CD14-positive monocyte (primary cell): ENCODE measurements at regions not wholly inside any gene's neighbourhood (a gene's known extent, or its start where the extent isn't known, plus 50 kb on each side); places are given as distances from the start of the nearest gene placed in this dataset.

ENCODE experiments used
- DNase-seq, 3 donors: peaks; one replicate each; pipeline ENCODE4 v3.0.0-alpha.2; 2011 to 2022
- H2AFZ ChIP-seq: 2 replicates; pipeline ENCODE4 v1.6.0; 2012; ENCODE audit warnings: mild to moderate bottlenecking, low read depth, low read length, inconsistent platforms; ENCODE audit not compliant: insufficient read depth, poor library complexity, severe bottlenecking
- H3K27ac ChIP-seq, 2 donors: 1 replicate in 1 of 2; 2 replicates in 1 of 2; pipeline ENCODE4 v1.5.1; 2012 to 2013; ENCODE audit warnings: low read length in 2 of 2, control low read depth in 1 of 2, inconsistent platforms in 1 of 2, low read depth in 1 of 2, mild to moderate bottlenecking in 1 of 2
- H3K27me3 ChIP-seq, 2 donors: one replicate each; pipeline versions ENCODE4 v1.6.0 to v1.6.1; 2011 to 2013; ENCODE audit warnings: low read length in 2 of 2; ENCODE audit not compliant: control insufficient read depth in 2 of 2, insufficient read depth in 2 of 2
- H3K36me3 ChIP-seq, 2 donors: replicated peaks in 1 of 2; 1 replicate in 1 of 2; 2 replicates in 1 of 2; pipeline versions ENCODE4 v1.5.1 to v1.6.1; 2012 to 2013; ENCODE audit warnings: low read length in 2 of 2, control low read depth in 1 of 2, inconsistent platforms in 1 of 2, mild to moderate bottlenecking in 1 of 2; ENCODE audit not compliant: insufficient read depth in 2 of 2, control insufficient read depth in 1 of 2
- H3K4me1 ChIP-seq, 2 donors: 1 replicate in 1 of 2; 2 replicates in 1 of 2; pipeline versions ENCODE4 v1.5.1 to v1.6.1; 2012 to 2013; ENCODE audit warnings: low read length in 2 of 2, control low read depth in 1 of 2, inconsistent platforms in 1 of 2, mild to moderate bottlenecking in 1 of 2, moderate library complexity in 1 of 2; ENCODE audit not compliant: insufficient read depth in 2 of 2, control insufficient read depth in 1 of 2
- H3K4me2 ChIP-seq: replicated peaks from 2 replicates; pipeline ENCODE3; 2012; ENCODE audit warnings: low read length, moderate library complexity, mild to moderate bottlenecking; ENCODE audit not compliant: poor library complexity, severe bottlenecking; ENCODE audit errors: extremely low read depth
- H3K4me3 ChIP-seq, 3 experiments: fragments of 200-600 bp in 1 of 3; sonication (generic) in 1 of 3; replicated peaks in 1 of 3; 1 replicate in 2 of 3; 2 replicates in 1 of 3; pipeline ENCODE4 v1.5.1; 2011 to 2013; ENCODE audit warnings: low read length in 3 of 3, mild to moderate bottlenecking in 3 of 3, control low read depth in 2 of 3, low read depth in 2 of 3, inconsistent platforms in 1 of 3, moderate library complexity in 1 of 3
- H3K79me2 ChIP-seq: 2 replicates; pipeline ENCODE4 v1.6.0; 2012; ENCODE audit warnings: mild to moderate bottlenecking, control low read depth, inconsistent platforms, low read length, moderate library complexity; ENCODE audit not compliant: insufficient read depth
- H3K9ac ChIP-seq: 2 replicates; pipeline ENCODE4 v1.6.0; 2017; ENCODE audit warnings: low read length, mild to moderate bottlenecking; ENCODE audit not compliant: insufficient read depth, poor library complexity, severe bottlenecking
- H3K9me3 ChIP-seq, 2 donors: replicated peaks in 1 of 2; 1 replicate in 1 of 2; 2 replicates in 1 of 2; pipeline versions ENCODE4 v1.5.1 to v1.6.1; 2012 to 2013; ENCODE audit warnings: low read length in 2 of 2, control low read depth in 1 of 2; ENCODE audit not compliant: control insufficient read depth in 1 of 2, insufficient read depth in 1 of 2
- H4K20me1 ChIP-seq: 2 replicates; pipeline ENCODE4 v1.6.0; 2012; ENCODE audit warnings: mild to moderate bottlenecking, low read length, control low read depth, moderate library complexity; ENCODE audit not compliant: insufficient read depth
- H3K27ac Mint-ChIP-seq, 7 donors: one replicate each; pipeline ENCODE4 v1.8.0; 2020; ENCODE audit warnings: mild to moderate bottlenecking in 7 of 7, mixed read lengths in 7 of 7, moderate library complexity in 6 of 7, inconsistent platforms in 2 of 7
- H3K27me3 Mint-ChIP-seq, 3 donors: one replicate each; pipeline ENCODE4 v1.8.0; 2021 to 2022; ENCODE audit warnings: low read depth in 3 of 3, mild to moderate bottlenecking in 3 of 3, mixed read lengths in 3 of 3, moderate library complexity in 3 of 3, inconsistent platforms in 1 of 3
- H3K36me3 Mint-ChIP-seq, 2 donors: one replicate each; pipeline ENCODE4 v1.8.0; 2020; ENCODE audit warnings: mixed read lengths in 2 of 2, inconsistent platforms in 1 of 2, mild to moderate bottlenecking in 1 of 2
- H3K4me1 Mint-ChIP-seq: one replicate; pipeline ENCODE4 v1.8.0; 2020; ENCODE audit warnings: mild to moderate bottlenecking, mixed read lengths
- H3K4me3 Mint-ChIP-seq, 2 donors: one replicate each; pipeline ENCODE4 v1.8.0; 2020; ENCODE audit warnings: mild to moderate bottlenecking in 2 of 2, mixed read lengths in 2 of 2, moderate library complexity in 1 of 2
- H3K9me3 Mint-ChIP-seq, 7 donors: one replicate each; pipeline ENCODE4 v1.8.0; 2020 to 2022; ENCODE audit warnings: mixed read lengths in 7 of 7, mild to moderate bottlenecking in 6 of 7, moderate library complexity in 6 of 7, inconsistent platforms in 2 of 7
- WGBS: methylation state at CpG from one replicate; pipeline ENCODE4 v1.1.5; 2013; ENCODE audit warnings: missing lambda C conversion rate; ENCODE audit not compliant: insufficient coverage; 5-methylcytosine and 5-hydroxymethylcytosine counted together
- intact Hi-C, 2 donors: fragments of 100-400 bp; cut with micrococcal nuclease; formaldehyde crosslinking; loops; one replicate each; pipeline versions ENCODE4 v1.15.0 to v1.15.1; 2023
- TF ChIP-seq, protein P1 (sequence below): fragments of 200-600 bp; IDR thresholded peaks from one replicate; pipeline ENCODE4 v1.8.0; 2022; ENCODE audit warnings: antibody characterized with exemption, mild to moderate bottlenecking

DNA sequence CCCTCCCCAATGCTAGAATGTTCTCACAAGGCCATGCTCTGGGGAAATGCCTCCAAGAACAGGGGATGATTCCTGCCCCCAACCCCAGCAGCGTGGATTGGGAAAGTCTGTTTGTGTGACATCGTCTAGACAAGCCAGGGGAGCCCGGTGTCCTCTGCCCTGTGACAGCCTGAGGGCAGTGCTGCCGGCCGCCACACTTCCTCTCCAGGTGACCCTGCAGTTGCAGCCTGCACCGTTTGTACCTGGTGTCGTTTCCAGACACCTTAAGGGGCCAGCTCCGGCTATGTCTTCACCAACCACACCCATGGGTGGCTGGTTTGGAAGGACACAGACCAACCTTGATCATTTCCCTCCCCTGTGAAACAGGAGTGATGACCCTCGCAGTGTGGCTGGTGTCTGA is 372.6 kb downstream of the BCL11B start:
- H3K27ac Mint-ChIP-seq: peak overlapping the region in 1 of 7 donors; percentile 68
- no peaks in the 10 kb centered on the region for H3K4me1 Mint-ChIP-seq
- Histone ChIP-seq H3K4me2 (no peak overlapping the region), H3K79me2 (no peaks in the 10 kb centered on the region), H3K27ac (no peak overlapping the region), H3K9me3 (peaks cover 0 to 6% of the 10 kb centered on the region in 2 donors), H3K36me3 (no peaks in the 10 kb centered on the region), H3K9ac (no peak overlapping the region), H4K20me1 (no peaks in the 10 kb centered on the region), H3K4me3 (no peak overlapping the region), H2AFZ (no peak overlapping the region), H3K4me1 (no peaks in the 10 kb centered on the region), H3K27me3 (no peaks in the 10 kb centered on the region)
- no peaks in the 10 kb centered on the region for H3K36me3 Mint-ChIP-seq
- no peak overlapping the region for H3K4me3 Mint-ChIP-seq
- intact Hi-C loops: no loop called here
- H3K9me3 Mint-ChIP-seq: peaks cover 0 to 16% (median 9%) of the 10 kb centered on the region in 7 donors
- no peak for DNase-seq
- 61% methylated on average over 7 of the region's 9 CpGs for WGBS
- peaks cover 0 to 8% (median 4%) of the 10 kb centered on the region in 3 donors for H3K27me3 Mint-ChIP-seq
- TF ChIP-seq, protein P1, sequence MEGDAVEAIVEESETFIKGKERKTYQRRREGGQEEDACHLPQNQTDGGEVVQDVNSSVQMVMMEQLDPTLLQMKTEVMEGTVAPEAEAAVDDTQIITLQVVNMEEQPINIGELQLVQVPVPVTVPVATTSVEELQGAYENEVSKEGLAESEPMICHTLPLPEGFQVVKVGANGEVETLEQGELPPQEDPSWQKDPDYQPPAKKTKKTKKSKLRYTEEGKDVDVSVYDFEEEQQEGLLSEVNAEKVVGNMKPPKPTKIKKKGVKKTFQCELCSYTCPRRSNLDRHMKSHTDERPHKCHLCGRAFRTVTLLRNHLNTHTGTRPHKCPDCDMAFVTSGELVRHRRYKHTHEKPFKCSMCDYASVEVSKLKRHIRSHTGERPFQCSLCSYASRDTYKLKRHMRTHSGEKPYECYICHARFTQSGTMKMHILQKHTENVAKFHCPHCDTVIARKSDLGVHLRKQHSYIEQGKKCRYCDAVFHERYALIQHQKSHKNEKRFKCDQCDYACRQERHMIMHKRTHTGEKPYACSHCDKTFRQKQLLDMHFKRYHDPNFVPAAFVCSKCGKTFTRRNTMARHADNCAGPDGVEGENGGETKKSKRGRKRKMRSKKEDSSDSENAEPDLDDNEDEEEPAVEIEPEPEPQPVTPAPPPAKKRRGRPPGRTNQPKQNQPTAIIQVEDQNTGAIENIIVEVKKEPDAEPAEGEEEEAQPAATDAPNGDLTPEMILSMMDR: no peak

DNA sequence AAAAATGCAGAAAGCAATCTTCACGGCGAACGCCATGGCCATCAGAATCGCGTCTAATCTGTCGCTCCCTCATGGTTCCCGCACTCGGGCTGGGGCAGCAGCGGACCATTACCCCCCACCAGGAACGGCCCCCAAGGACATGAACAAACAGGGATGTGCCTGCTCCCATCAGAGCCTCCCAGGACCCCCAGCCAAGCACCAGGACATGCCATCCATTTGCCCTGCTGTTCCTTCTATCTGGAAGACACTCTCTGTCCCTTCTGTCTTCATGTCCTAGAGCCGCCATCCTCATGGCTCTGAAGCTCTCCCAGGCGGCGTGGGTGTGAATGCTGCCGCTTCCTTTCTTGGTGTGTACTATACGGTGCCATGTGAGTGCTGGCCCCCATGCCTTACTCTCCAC is 371.8 kb downstream of the BCL11B start:
- Histone ChIP-seq H4K20me1 (no peaks in the 10 kb centered on the region), H3K27ac (no peak overlapping the region), H3K9ac (no peak overlapping the region), H3K4me3 (no peak overlapping the region), H3K4me2 (no peak overlapping the region), H2AFZ (no peak overlapping the region), H3K9me3 (peaks cover 0 to 6% of the 10 kb centered on the region in 2 donors), H3K36me3 (no peaks in the 10 kb centered on the region), H3K4me1 (no peaks in the 10 kb centered on the region), H3K27me3 (no peaks in the 10 kb centered on the region), H3K79me2 (no peaks in the 10 kb centered on the region)
- intact Hi-C loops: no loop called here
- DNase-seq: no peak
- H3K27ac Mint-ChIP-seq: no peak overlapping the region
- H3K4me1 Mint-ChIP-seq: no peaks in the 10 kb centered on the region
- peaks cover 0 to 14% (median 9%) of the 10 kb centered on the region in 7 donors for H3K9me3 Mint-ChIP-seq
- H3K27me3 Mint-ChIP-seq: peaks cover 0 to 8% (median 4%) of the 10 kb centered on the region in 3 donors
- no peaks in the 10 kb centered on the region for H3K36me3 Mint-ChIP-seq
- no peak overlapping the region for H3K4me3 Mint-ChIP-seq
- 98% methylated on average over 13 of the region's 15 CpGs for WGBS
- TF ChIP-seq, protein P1: no peak
